HCT116 (cell line): ENCODE measurements at regions not wholly inside any gene's neighbourhood (a gene's known extent, or its start where the extent isn't known, plus 50 kb on each side); places are given as distances from the start of the nearest gene placed in this dataset.

ENCODE experiments used
- ATAC-seq: fragments of 200-7000 bp; cut with Tn5 transposase; 2 replicates; pipeline ENCODE4 v1.9.1; 2020; ENCODE audit warnings: mild to moderate bottlenecking, moderate library complexity
- BruUV-seq: library from RNA; stranded (reverse); fragments of 400-500 nt; replicated peaks from 2 replicates; lab custom pipeline; 2021; lab: Mats Ljungman, UMichigan
- CTCF ChIA-PET: fragments of 300-600 bp; sonication (Branson Sonifier 250); formaldehyde crosslinking; loops from one replicate; lab custom pipeline; 2021; ENCODE audit warnings: antibody characterized with exemption; lab: Charles Lee
- POLR2A ChIA-PET: fragments of 300-600, 350-600 bp; sonication (Branson Sonifier 250); formaldehyde crosslinking; loops from one replicate; lab custom pipeline; 2021; ENCODE audit warnings: antibody characterized with exemption; lab: Charles Lee
- RAD21 ChIA-PET, 2 experiments: fragments of 300-600 bp; sonication (Branson Sonifier 250); formaldehyde crosslinking; loops; one replicate each; lab custom pipeline; 2023; ENCODE audit warnings: low total read pairs in 2 of 2; ENCODE audit not compliant: uncharacterized antibody in 2 of 2, unreplicated experiment in 2 of 2, low non-redundant PET in 1 of 2; lab: Charles Lee
- DNase-seq: peaks from one replicate; pipeline ENCODE4 v3.0.0-alpha.2; 2010; ENCODE audit warnings: low read depth, low spot score
- H2AFZ ChIP-seq: fragments of 200-600 bp; shearing (Covaris generic), sonication (generic); 2 replicates; pipeline ENCODE4 v1.6.1; 2017; ENCODE audit warnings: low read depth, mixed run types, mixed read lengths, antibody characterized with exemption, low read length; ENCODE audit not compliant: poor library complexity, severe bottlenecking
- H3K27ac ChIP-seq: 2 replicates; pipeline ENCODE4 v1.5.1; 2012; ENCODE audit warnings: low read depth, low read length
- H3K27me3 ChIP-seq: fragments of 200-600 bp; sonication (generic); 2 replicates; pipeline ENCODE4 v1.6.1; 2016; ENCODE audit warnings: mixed run types, low read length, mixed read lengths; ENCODE audit not compliant: insufficient read depth
- H3K36me3 ChIP-seq, 2 experiments: fragments of 200-500 bp in 1 of 2; fragments of 200-600 bp in 1 of 2; sonication (Bioruptor generic) in 1 of 2; sonication (generic) in 1 of 2; 2 replicates each; pipeline versions ENCODE4 v1.5.1 to v1.6.1; 2014 to 2016; ENCODE audit warnings: low read length in 2 of 2, inconsistent platforms in 1 of 2, mixed read lengths in 1 of 2, mixed run types in 1 of 2; ENCODE audit not compliant: insufficient read depth in 2 of 2, control insufficient read depth in 1 of 2
- H3K4me1 ChIP-seq, 2 experiments: fragments of 200-600 bp in 1 of 2; sonication (generic) in 1 of 2; 2 replicates each; pipeline versions ENCODE4 v1.5.1 to v1.6.1; 2012 to 2017; ENCODE audit warnings: low read length in 2 of 2, inconsistent platforms in 1 of 2, mild to moderate bottlenecking in 1 of 2, mixed read lengths in 1 of 2, mixed run types in 1 of 2, moderate library complexity in 1 of 2; ENCODE audit not compliant: insufficient read depth in 2 of 2, control insufficient read depth in 1 of 2
- H3K4me2 ChIP-seq: fragments of 200-600 bp; sonication (generic); 2 replicates; pipeline ENCODE4 v1.6.1; 2017; ENCODE audit warnings: mixed run types, low read length, mixed read lengths
- H3K4me3 ChIP-seq, 2 experiments: fragments of 200-600 bp in 1 of 2; sonication (generic) in 1 of 2; replicated peaks in 1 of 2; 2 replicates each; pipeline ENCODE4 v1.5.1; 2011 to 2016; ENCODE audit warnings: low read length in 2 of 2, control low read depth in 1 of 2, low read depth in 1 of 2, mild to moderate bottlenecking in 1 of 2, mixed read lengths in 1 of 2, mixed run types in 1 of 2
- H3K79me2 ChIP-seq: fragments of 200-600 bp; sonication (generic); 2 replicates; pipeline ENCODE4 v1.6.1; 2017; ENCODE audit warnings: mild to moderate bottlenecking, mixed run types, low read length, moderate library complexity, mixed read lengths; ENCODE audit not compliant: insufficient read depth
- H3K9ac ChIP-seq: fragments of 200-600 bp; sonication (generic); 2 replicates; pipeline ENCODE4 v1.6.1; 2016; ENCODE audit warnings: low read length, mixed read lengths
- H3K9me2 ChIP-seq: fragments of 200-600 bp; sonication (generic), shearing (Covaris generic); 2 replicates; pipeline ENCODE4 v1.6.1; 2017; ENCODE audit warnings: mixed run types, mild to moderate bottlenecking, moderate library complexity; ENCODE audit not compliant: insufficient read depth
- H3K9me3 ChIP-seq, 2 experiments: fragments of 200-500 bp in 1 of 2; fragments of 200-600 bp in 1 of 2; sonication (Bioruptor generic) in 1 of 2; sonication (generic) in 1 of 2; 2 replicates each; pipeline ENCODE4 v1.6.1; 2014 to 2017; ENCODE audit warnings: low read length in 2 of 2, mixed read lengths in 2 of 2, inconsistent platforms in 1 of 2, low read depth in 1 of 2, mild to moderate bottlenecking in 1 of 2, mixed run types in 1 of 2, moderate library complexity in 1 of 2; ENCODE audit not compliant: control insufficient read depth in 1 of 2, insufficient read depth in 1 of 2
- H4K20me1 ChIP-seq: fragments of 200-600 bp; sonication (generic), shearing (Covaris generic); 2 replicates; pipeline ENCODE4 v1.6.1; 2017; ENCODE audit warnings: mixed run types, mild to moderate bottlenecking, moderate library complexity; ENCODE audit not compliant: insufficient read depth
- CEBPB ChIP-seq: IDR thresholded peaks from 2 replicates; pipeline ENCODE4 v1.6.1; 2012; ENCODE audit warnings: low read depth
- EGR1 ChIP-seq: IDR thresholded peaks from 2 replicates; pipeline ENCODE4 v1.6.1; 2012; ENCODE audit warnings: low read depth
- EZH2phosphoT487 ChIP-seq: fragments of 200-600 bp; IDR thresholded peaks from 2 replicates; pipeline ENCODE4 v1.6.1; 2018; ENCODE audit warnings: antibody characterized with exemption, borderline replicate concordance
- POLR2A ChIP-seq: IDR thresholded peaks from 2 replicates; pipeline ENCODE4 v1.7.0; 2011; ENCODE audit warnings: borderline replicate concordance; ENCODE audit not compliant: insufficient read depth, insufficient read length; ENCODE audit errors: extremely low read depth
- RAD21 ChIP-seq: IDR thresholded peaks from 2 replicates; pipeline ENCODE4 v1.6.1; 2012; ENCODE audit warnings: low read depth, mild to moderate bottlenecking
- SIN3A ChIP-seq: IDR thresholded peaks from 2 replicates; pipeline ENCODE4 v1.6.1; 2012; ENCODE audit warnings: low read depth
- SRF ChIP-seq: IDR thresholded peaks from 2 replicates; pipeline ENCODE4 v1.6.1; 2012; ENCODE audit warnings: low read depth
- YY1 ChIP-seq: IDR thresholded peaks from 2 replicates; pipeline ENCODE4 v1.6.1; 2011; ENCODE audit warnings: low read length, low read depth, moderate library complexity, mild to moderate bottlenecking; ENCODE audit not compliant: insufficient replicate concordance; ENCODE audit errors: extremely low read depth
- ZFX ChIP-seq: fragments of 450-650 bp; IDR thresholded peaks from 2 replicates; pipeline ENCODE4 v1.6.1; 2017
- intact Hi-C: fragments of 100-400 bp; cut with micrococcal nuclease; formaldehyde crosslinking; loops from 2 replicates; pipeline ENCODE4 v1.10.0; 2022
- TF ChIP-seq, protein P1 (sequence below): IDR thresholded peaks from 2 replicates; pipeline ENCODE4 v1.6.1; 2012
- TF ChIP-seq, protein P2 (sequence below): IDR thresholded peaks from 2 replicates; pipeline ENCODE4 v1.6.1; 2011; ENCODE audit warnings: mild to moderate bottlenecking, low read length, moderate library complexity; ENCODE audit not compliant: insufficient replicate concordance; ENCODE audit errors: extremely low read depth
- TF ChIP-seq, protein P3 (sequence below): IDR thresholded peaks from 2 replicates; pipeline ENCODE4 v1.6.1; 2012
- TF ChIP-seq, protein P4 (sequence below), 3 experiments: fragments of 200-600 bp in 1 of 3; sonication (generic) in 1 of 3; IDR thresholded peaks in 2 of 3; conservative IDR thresholded peaks in 1 of 3; 2 replicates each; pipeline ENCODE4 v1.5.1; 2012 to 2017; ENCODE audit warnings: low read depth in 2 of 3, low read length in 2 of 3, antibody characterized with exemption in 1 of 3, borderline replicate concordance in 1 of 3, control low read depth in 1 of 3, mild to moderate bottlenecking in 1 of 3, mixed read lengths in 1 of 3, mixed run types in 1 of 3, moderate library complexity in 1 of 3; ENCODE audit not compliant: insufficient read depth in 1 of 3

DNA sequence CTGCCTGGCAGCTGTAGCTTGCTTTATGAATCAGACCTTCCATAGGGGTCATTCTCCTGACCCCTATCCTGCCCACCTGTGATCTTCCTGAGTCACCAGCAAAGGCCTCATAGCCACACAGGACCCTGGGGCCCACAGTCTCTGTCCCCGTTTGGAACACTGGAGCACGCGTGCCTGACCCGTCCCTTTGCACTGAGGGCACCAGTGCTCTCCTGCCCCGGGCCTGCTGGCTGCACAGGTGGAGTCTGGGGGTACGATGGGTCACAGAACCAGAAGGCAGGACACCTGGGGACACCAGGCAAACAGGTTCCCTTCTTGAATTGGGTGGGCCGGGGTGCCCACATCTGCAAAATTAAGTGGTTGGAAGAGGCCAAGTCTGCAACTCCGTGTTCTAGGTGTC, 97.2 kb downstream of the CPZ start:
- POLR2A ChIA-PET = no interaction called here
- H3K9me3 ChIP-seq = no peaks in the 10 kb centered on the region
- peaks cover 0 to 3% of the 10 kb centered on the region in 2 experiments; a peak in 1 of 4 replicates for H3K4me1 ChIP-seq
- no peak overlapping the region for H3K27ac ChIP-seq
- no peaks in the 10 kb centered on the region for H4K20me1 ChIP-seq
- BruUV-seq = no TSS peak
- no peaks in the 10 kb centered on the region for H3K79me2 ChIP-seq
- no peak overlapping the region for H3K4me3 ChIP-seq
- H3K9ac ChIP-seq = no peak overlapping the region
- CTCF ChIA-PET = no interaction called here
- no peaks in the 10 kb centered on the region for H3K9me2 ChIP-seq
- H3K27me3 ChIP-seq = peaks cover 19% of the 10 kb centered on the region; the same call in 1 of the 2 replicates
- intact Hi-C loops = no loop called here
- no peak overlapping the region for H2AFZ ChIP-seq
- TF ChIP-seq, protein P1, sequence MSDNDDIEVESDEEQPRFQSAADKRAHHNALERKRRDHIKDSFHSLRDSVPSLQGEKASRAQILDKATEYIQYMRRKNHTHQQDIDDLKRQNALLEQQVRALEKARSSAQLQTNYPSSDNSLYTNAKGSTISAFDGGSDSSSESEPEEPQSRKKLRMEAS = no peak
- TF ChIP-seq EZH2phosphoT487 (no peak), SRF (no peak), SIN3A (no peak), EGR1 (no peak)
- TF ChIP-seq, protein P2, sequence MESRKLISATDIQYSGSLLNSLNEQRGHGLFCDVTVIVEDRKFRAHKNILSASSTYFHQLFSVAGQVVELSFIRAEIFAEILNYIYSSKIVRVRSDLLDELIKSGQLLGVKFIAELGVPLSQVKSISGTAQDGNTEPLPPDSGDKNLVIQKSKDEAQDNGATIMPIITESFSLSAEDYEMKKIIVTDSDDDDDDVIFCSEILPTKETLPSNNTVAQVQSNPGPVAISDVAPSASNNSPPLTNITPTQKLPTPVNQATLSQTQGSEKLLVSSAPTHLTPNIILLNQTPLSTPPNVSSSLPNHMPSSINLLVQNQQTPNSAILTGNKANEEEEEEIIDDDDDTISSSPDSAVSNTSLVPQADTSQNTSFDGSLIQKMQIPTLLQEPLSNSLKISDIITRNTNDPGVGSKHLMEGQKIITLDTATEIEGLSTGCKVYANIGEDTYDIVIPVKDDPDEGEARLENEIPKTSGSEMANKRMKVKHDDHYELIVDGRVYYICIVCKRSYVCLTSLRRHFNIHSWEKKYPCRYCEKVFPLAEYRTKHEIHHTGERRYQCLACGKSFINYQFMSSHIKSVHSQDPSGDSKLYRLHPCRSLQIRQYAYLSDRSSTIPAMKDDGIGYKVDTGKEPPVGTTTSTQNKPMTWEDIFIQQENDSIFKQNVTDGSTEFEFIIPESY = no peak
- TF ChIP-seq, all 23 proteins: peak for 0
- ATAC-seq (no peak), DNase-seq (no peak)
- H3K4me2 ChIP-seq = no peak overlapping the region
- RAD21 ChIA-PET = no interaction called here
- H3K36me3 ChIP-seq = no peaks in the 10 kb centered on the region

DNA sequence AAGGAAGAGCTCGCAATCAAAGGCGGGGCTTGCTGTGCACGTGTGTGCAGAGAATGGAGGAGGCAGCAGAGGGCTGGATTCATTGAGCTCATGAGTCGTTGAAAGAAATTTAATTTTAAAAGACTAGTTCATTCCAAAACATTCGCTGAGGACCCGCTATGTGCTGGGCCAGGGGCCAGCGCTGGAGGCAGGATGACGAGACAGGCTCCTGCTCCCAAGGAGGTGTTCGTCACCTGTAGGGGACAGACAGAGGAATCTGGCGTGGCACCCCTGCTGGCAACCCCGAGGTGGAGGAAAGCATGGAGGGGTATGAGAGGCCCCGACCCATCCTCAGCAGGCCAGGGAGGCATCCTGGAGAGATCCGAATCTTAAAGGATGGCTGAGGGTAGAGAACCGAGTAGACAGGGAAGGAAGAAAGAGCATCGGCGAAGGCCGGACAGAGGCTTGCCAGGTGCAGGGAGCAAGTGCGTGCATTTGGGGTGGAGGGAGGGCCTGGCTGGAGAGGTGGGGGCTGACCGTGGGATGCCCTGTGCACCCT, 96.4 kb downstream of the CPZ start:
- RAD21 ChIA-PET = no interaction called here
- no peak overlapping the region for H3K4me3 ChIP-seq
- no peaks in the 10 kb centered on the region for H3K36me3 ChIP-seq
- POLR2A ChIA-PET = no interaction called here
- no peaks in the 10 kb centered on the region for H3K9me2 ChIP-seq
- H4K20me1 ChIP-seq = no peaks in the 10 kb centered on the region
- H2AFZ ChIP-seq = no peak overlapping the region
- no peak for ATAC-seq
- H3K4me1 ChIP-seq = peaks cover 0 to 3% of the 10 kb centered on the region in 2 experiments; a peak in 1 of 4 replicates
- peaks cover 19% of the 10 kb centered on the region; the same call in 1 of the 2 replicates for H3K27me3 ChIP-seq
- no peaks in the 10 kb centered on the region for H3K79me2 ChIP-seq
- intact Hi-C loops = loop anchor here (1.0 kb wide), 2 partner anchors 196 to 229 kb away; no protein-coding TSS in a partner anchor
- BruUV-seq = no TSS peak
- H3K27ac ChIP-seq = no peak overlapping the region
- no peak overlapping the region for H3K4me2 ChIP-seq
- H3K9ac ChIP-seq = no peak overlapping the region
- CTCF ChIA-PET = interaction anchor here (0.7 to 2.6 kb wide), 9 partner anchors 10 to 232 kb away, joined by 3 to 23 read pairs (median 4); no protein-coding TSS in a partner anchor
- DNase-seq = no peak
- no peaks in the 10 kb centered on the region for H3K9me3 ChIP-seq
- TF ChIP-seq RAD21 (no peak), CEBPB (no peak), ZFX (no peak), POLR2A (no peak), YY1 (no peak)
- TF ChIP-seq, protein P1 = no peak
- TF ChIP-seq, protein P3, sequence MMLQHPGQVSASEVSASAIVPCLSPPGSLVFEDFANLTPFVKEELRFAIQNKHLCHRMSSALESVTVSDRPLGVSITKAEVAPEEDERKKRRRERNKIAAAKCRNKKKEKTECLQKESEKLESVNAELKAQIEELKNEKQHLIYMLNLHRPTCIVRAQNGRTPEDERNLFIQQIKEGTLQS = no peak
- TF ChIP-seq, protein P4, sequence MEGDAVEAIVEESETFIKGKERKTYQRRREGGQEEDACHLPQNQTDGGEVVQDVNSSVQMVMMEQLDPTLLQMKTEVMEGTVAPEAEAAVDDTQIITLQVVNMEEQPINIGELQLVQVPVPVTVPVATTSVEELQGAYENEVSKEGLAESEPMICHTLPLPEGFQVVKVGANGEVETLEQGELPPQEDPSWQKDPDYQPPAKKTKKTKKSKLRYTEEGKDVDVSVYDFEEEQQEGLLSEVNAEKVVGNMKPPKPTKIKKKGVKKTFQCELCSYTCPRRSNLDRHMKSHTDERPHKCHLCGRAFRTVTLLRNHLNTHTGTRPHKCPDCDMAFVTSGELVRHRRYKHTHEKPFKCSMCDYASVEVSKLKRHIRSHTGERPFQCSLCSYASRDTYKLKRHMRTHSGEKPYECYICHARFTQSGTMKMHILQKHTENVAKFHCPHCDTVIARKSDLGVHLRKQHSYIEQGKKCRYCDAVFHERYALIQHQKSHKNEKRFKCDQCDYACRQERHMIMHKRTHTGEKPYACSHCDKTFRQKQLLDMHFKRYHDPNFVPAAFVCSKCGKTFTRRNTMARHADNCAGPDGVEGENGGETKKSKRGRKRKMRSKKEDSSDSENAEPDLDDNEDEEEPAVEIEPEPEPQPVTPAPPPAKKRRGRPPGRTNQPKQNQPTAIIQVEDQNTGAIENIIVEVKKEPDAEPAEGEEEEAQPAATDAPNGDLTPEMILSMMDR (IDR thresholded peaks at IDR 0.05 in 2 of 3, conservative IDR thresholded peaks at IDR 0.05 in 1 of 3; ENCODE audit: borderline replicate concordance in 1 of 3, insufficient read depth in 1 of 3, low read depth in 2 of 3, low read length in 2 of 3) = no peak
